Vagina (tissue), 2 donors: ENCODE measurements at regions not wholly inside any gene's neighbourhood (a gene's known extent, or its start where the extent isn't known, plus 50 kb on each side); places are given as distances from the start of the nearest gene placed in this dataset.
"Not testable (repeated sequence)": the region's sequence is repeated elsewhere in the genome, so short reads cannot be mapped to it uniquely, and the experiment has no call there.

ENCODE experiments used
- POLR2AphosphoS5 ChIP-seq, 2 donors: sonication (generic); formaldehyde crosslinking; IDR thresholded peaks; one replicate each; pipeline ENCODE4 v1.9.0; 2017; ENCODE audit warnings: antibody characterized with exemption in 2 of 2, mild to moderate bottlenecking in 2 of 2, low read depth in 1 of 2; ENCODE audit not compliant: insufficient read depth in 1 of 2
- TF ChIP-seq, protein P1 (sequence below), 3 experiments: fragments of 450-650 bp in 2 of 3; fragments of 200-600 bp in 1 of 3; sonication (generic) in 1 of 3; IDR thresholded peaks; one replicate each; pipeline ENCODE4 v1.5.1; 2017 to 2019; ENCODE audit warnings: antibody characterized with exemption in 3 of 3, mild to moderate bottlenecking in 2 of 3, moderate library complexity in 2 of 3

DNA sequence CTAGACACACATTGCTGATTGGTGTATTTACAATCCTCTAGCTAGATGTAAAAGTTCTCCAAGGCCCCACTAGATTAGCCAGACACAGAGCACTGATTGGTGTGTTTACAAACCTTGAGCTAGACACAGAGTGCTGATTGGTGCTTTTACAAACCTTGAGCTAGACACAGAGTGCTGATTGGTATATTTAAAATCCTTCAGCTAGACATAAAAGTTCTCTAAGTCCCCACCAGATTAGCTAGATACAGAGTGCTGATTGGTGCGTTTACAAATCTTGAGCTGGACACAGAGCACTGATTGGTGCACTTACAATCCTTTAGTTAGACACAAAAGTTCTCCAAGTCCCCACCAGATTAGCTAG is 63.8 kb upstream of the DDHD1 start:
- TF ChIP-seq, protein P1, sequence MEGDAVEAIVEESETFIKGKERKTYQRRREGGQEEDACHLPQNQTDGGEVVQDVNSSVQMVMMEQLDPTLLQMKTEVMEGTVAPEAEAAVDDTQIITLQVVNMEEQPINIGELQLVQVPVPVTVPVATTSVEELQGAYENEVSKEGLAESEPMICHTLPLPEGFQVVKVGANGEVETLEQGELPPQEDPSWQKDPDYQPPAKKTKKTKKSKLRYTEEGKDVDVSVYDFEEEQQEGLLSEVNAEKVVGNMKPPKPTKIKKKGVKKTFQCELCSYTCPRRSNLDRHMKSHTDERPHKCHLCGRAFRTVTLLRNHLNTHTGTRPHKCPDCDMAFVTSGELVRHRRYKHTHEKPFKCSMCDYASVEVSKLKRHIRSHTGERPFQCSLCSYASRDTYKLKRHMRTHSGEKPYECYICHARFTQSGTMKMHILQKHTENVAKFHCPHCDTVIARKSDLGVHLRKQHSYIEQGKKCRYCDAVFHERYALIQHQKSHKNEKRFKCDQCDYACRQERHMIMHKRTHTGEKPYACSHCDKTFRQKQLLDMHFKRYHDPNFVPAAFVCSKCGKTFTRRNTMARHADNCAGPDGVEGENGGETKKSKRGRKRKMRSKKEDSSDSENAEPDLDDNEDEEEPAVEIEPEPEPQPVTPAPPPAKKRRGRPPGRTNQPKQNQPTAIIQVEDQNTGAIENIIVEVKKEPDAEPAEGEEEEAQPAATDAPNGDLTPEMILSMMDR (IDR thresholded peaks at IDR 0.05): not testable (repeated sequence)
- TF ChIP-seq POLR2AphosphoS5 (IDR thresholded peaks at IDR 0.05; ENCODE audit: insufficient read depth in 1 of 2, low read depth in 1 of 2): not testable (repeated sequence)
